GM12891 (cell line): ENCODE measurements at regions not wholly inside any gene's neighbourhood (a gene's known extent, or its start where the extent isn't known, plus 50 kb on each side); places are given as distances from the start of the nearest gene placed in this dataset.

Source experiments
- PAX5 ChIP-seq: IDR thresholded peaks from 2 replicates; pipeline ENCODE4 v1.6.1; 2011; ENCODE audit warnings: low read length, moderate library complexity, mild to moderate bottlenecking; ENCODE audit not compliant: insufficient read depth, severe bottlenecking
- POLR2A ChIP-seq: IDR thresholded peaks from 2 replicates; pipeline ENCODE4 v1.6.1; 2011; ENCODE audit warnings: low read depth, low read length, control low read depth
- POLR2AphosphoS5 ChIP-seq: IDR thresholded peaks from 2 replicates; pipeline ENCODE4 v1.6.1; 2011; ENCODE audit warnings: low read depth, low read length, control low read depth
- SPI1 ChIP-seq: IDR thresholded peaks from 2 replicates; pipeline ENCODE4 v1.6.1; 2011; ENCODE audit warnings: low read depth, low read length, control low read depth
- TAF1 ChIP-seq: IDR thresholded peaks from 2 replicates; pipeline ENCODE4 v1.6.1; 2011; ENCODE audit warnings: low read depth, low read length, control low read depth

GRCh38 chr10:24000271-24000813 is 208.6 kb upstream of the KIAA1217 start:
- TF ChIP-seq POLR2A: no peak
- no peak for TF ChIP-seq POLR2AphosphoS5
- TF ChIP-seq TAF1: no peak
- TF ChIP-seq PAX5: no peak
- no peak for TF ChIP-seq SPI1
